Esophagus squamous epithelium (tissue), 4 donors: ENCODE measurements at regions not wholly inside any gene's neighbourhood (a gene's known extent, or its start where the extent isn't known, plus 50 kb on each side); places are given as distances from the start of the nearest gene placed in this dataset.

Experiments used
- POLR2A ChIP-seq, 4 donors: fragments of 450-650 bp; IDR thresholded peaks; one replicate each; pipeline ENCODE4 v1.6.1; 2017; ENCODE audit warnings: antibody characterized with exemption in 4 of 4, mild to moderate bottlenecking in 4 of 4, moderate library complexity in 3 of 4
- TF ChIP-seq, protein P1 (sequence below), 6 experiments: fragments of 450-650 bp in 4 of 6; fragments of 200-600 bp in 2 of 6; sonication (generic) in 2 of 6; IDR thresholded peaks; one replicate each; pipeline ENCODE4 v1.5.1; 2016 to 2019; ENCODE audit warnings: antibody characterized with exemption in 6 of 6, mild to moderate bottlenecking in 4 of 6, moderate library complexity in 4 of 6

DNA sequence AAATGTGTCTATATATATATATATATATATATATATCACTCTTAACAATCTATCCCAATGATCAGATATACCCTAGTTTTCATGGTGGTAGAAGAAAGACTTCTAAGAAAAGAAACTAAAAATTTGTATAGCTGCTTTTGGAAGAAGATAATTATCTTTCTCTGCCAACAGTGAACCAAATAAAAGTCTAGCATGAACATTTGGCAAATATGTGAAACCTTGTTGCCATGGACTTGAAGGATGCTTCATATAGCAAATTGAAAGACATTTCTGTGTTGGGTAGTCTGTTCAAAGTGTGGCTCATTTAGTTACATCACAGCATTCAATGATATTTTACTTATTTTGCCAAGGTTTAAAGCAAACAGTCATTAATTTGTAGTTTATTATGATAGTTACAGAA, 219.9 kb upstream of the NECTIN3 start:
- TF ChIP-seq, protein P1, sequence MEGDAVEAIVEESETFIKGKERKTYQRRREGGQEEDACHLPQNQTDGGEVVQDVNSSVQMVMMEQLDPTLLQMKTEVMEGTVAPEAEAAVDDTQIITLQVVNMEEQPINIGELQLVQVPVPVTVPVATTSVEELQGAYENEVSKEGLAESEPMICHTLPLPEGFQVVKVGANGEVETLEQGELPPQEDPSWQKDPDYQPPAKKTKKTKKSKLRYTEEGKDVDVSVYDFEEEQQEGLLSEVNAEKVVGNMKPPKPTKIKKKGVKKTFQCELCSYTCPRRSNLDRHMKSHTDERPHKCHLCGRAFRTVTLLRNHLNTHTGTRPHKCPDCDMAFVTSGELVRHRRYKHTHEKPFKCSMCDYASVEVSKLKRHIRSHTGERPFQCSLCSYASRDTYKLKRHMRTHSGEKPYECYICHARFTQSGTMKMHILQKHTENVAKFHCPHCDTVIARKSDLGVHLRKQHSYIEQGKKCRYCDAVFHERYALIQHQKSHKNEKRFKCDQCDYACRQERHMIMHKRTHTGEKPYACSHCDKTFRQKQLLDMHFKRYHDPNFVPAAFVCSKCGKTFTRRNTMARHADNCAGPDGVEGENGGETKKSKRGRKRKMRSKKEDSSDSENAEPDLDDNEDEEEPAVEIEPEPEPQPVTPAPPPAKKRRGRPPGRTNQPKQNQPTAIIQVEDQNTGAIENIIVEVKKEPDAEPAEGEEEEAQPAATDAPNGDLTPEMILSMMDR (IDR thresholded peaks at IDR 0.05): no peak
- TF ChIP-seq POLR2A (IDR thresholded peaks at IDR 0.05): no peak
